Lower leg skin (tissue), 3 donors: ENCODE measurements at regions not wholly inside any gene's neighbourhood (a gene's known extent, or its start where the extent isn't known, plus 50 kb on each side); places are given as distances from the start of the nearest gene placed in this dataset.

Source experiments
- CTCF ChIP-seq, 3 donors: fragments of 450-650 bp; IDR thresholded peaks; one replicate each; pipeline ENCODE4 v1.5.1; 2016; ENCODE audit warnings: antibody characterized with exemption in 3 of 3, mild to moderate bottlenecking in 3 of 3, moderate library complexity in 2 of 3
- POLR2A ChIP-seq, 2 donors: fragments of 450-650 bp; IDR thresholded peaks; one replicate each; pipeline ENCODE4 v1.6.1; 2016 to 2017; ENCODE audit warnings: antibody characterized with exemption in 2 of 2, mild to moderate bottlenecking in 1 of 2, moderate library complexity in 1 of 2

DNA sequence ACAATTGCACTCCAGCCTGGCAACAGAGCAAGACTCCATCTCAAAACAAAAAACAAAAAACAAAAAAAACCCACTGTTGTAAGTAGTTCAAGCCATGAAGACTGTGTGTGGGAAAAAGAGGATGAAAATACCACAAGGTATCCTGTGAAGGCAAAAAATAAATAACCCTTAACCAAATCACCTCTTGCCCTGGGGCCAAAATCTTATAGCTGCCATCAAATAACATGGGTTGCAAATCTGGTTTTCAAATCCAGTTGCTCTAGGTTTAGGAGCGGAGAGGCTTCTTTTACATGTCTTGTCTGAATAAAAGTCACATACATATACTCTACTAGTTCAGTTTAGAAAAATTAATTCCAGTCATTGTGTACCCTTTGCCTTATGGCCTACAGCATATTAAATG is 87.0 kb upstream of the STT3B start:
- TF ChIP-seq CTCF (IDR thresholded peaks at IDR 0.05): no peak
- TF ChIP-seq POLR2A (IDR thresholded peaks at IDR 0.05): no peak
